ENCODE measurements at regions not wholly inside any gene's neighbourhood (a gene's known extent, or its start where the extent isn't known, plus 50 kb on each side); places are given as distances from the start of the nearest gene placed in this dataset.

DNA sequence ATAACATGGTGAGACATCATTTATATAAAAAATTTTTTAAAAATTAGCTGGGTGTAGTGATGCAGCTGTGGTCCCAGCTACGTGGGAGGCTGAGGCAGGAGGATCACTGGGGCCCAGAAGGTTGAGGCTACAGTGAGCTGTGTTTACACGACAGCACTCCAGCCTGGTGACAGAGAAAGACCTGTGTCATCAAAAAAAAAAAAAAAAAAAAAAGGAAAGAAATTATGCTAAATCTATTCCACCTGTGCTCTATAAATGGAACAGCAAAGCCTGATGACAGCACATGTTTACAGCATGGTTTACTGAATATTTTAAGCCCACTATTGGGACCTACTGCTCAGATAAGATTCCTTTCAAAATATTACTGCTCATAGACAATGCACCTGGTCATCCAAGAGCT is 217.6 kb downstream of the PRDM2 start:
- no peak for TF ChIP-seq ZFX (IDR thresholded peaks at IDR 0.05)
- TF ChIP-seq, protein P1, sequence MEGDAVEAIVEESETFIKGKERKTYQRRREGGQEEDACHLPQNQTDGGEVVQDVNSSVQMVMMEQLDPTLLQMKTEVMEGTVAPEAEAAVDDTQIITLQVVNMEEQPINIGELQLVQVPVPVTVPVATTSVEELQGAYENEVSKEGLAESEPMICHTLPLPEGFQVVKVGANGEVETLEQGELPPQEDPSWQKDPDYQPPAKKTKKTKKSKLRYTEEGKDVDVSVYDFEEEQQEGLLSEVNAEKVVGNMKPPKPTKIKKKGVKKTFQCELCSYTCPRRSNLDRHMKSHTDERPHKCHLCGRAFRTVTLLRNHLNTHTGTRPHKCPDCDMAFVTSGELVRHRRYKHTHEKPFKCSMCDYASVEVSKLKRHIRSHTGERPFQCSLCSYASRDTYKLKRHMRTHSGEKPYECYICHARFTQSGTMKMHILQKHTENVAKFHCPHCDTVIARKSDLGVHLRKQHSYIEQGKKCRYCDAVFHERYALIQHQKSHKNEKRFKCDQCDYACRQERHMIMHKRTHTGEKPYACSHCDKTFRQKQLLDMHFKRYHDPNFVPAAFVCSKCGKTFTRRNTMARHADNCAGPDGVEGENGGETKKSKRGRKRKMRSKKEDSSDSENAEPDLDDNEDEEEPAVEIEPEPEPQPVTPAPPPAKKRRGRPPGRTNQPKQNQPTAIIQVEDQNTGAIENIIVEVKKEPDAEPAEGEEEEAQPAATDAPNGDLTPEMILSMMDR (conservative IDR thresholded peaks at IDR 0.05): no peak

Measured in C4-2B (cell line).